HG03521 (cell line): ENCODE measurements at regions not wholly inside any gene's neighbourhood (a gene's known extent, or its start where the extent isn't known, plus 50 kb on each side); places are given as distances from the start of the nearest gene placed in this dataset.

Experiments
- ATAC-seq: cut with Tn5 transposase; IDR thresholded peaks from one replicate; pipeline ENCODE4 v1.9.1; 2021; ENCODE audit warnings: mild to moderate bottlenecking, moderate library complexity; ENCODE audit not compliant: unreplicated experiment

GRCh38 chr7:33661430-33662160, 243.7 kb upstream of the BMPER start:
- no peak for ATAC-seq

- ATAC-seq: no peak
These were observed 238.8 kb upstream of the BMPER start for GRCh38 chr7:33666531-33666930.

GRCh38 chr7:33667196-33667595, 238.1 kb upstream of the BMPER start:
- no peak for ATAC-seq

- ATAC-seq: no peak
These were observed 236.1 kb upstream of the BMPER start for GRCh38 chr7:33669251-33669670.

GRCh38 chr7:33671531-33672262, 233.6 kb upstream of the BMPER start:
- ATAC-seq: no peak

GRCh38 chr7:33673029-33673700, 232.2 kb upstream of the BMPER start:
- ATAC-seq: no peak

GRCh38 chr7:33674804-33675411, 230.4 kb upstream of the BMPER start:
- no peak for ATAC-seq

GRCh38 chr7:33677556-33677955, 227.8 kb upstream of the BMPER start:
- no peak for ATAC-seq

GRCh38 chr7:33678569-33679335, 226.6 kb upstream of the BMPER start:
- ATAC-seq: no peak

GRCh38 chr7:33680682-33681081, 224.7 kb upstream of the BMPER start:
- ATAC-seq: no peak

GRCh38 chr7:33685503-33685902, 219.8 kb upstream of the BMPER start:
- no peak for ATAC-seq

GRCh38 chr7:33685981-33686683, 219.2 kb upstream of the BMPER start:
- ATAC-seq: no peak

GRCh38 chr7:33687625-33688024, 217.7 kb upstream of the BMPER start:
- ATAC-seq: no peak

- ATAC-seq: no peak
These were observed 214.2 kb upstream of the BMPER start for GRCh38 chr7:33691180-33691579.

- no peak for ATAC-seq
These were observed 212.4 kb upstream of the BMPER start for GRCh38 chr7:33692956-33693355.

- ATAC-seq: no peak
These were observed 211.3 kb upstream of the BMPER start for GRCh38 chr7:33694006-33694405.

- no peak for ATAC-seq
These were observed 207.7 kb upstream of the BMPER start for GRCh38 chr7:33697616-33698015.

GRCh38 chr7:33698041-33698440, 207.3 kb upstream of the BMPER start:
- ATAC-seq: no peak

GRCh38 chr7:33698692-33699128, 206.6 kb upstream of the BMPER start:
- ATAC-seq: no peak
